Stimulated activated CD8-positive, alpha-beta memory T cell treated with anti-CD3 and anti-CD28 coated beads, Interleukin-15, amount 100 ng/mL, for 24 hours (primary cell): ENCODE measurements at regions not wholly inside any gene's neighbourhood (a gene's known extent, or its start where the extent isn't known, plus 50 kb on each side); places are given as distances from the start of the nearest gene placed in this dataset.
"Not testable (repeated sequence)": the region's sequence is repeated elsewhere in the genome, so short reads cannot be mapped to it uniquely, and the experiment has no call there.

ENCODE experiments used
- DNase-seq: peaks from one replicate; pipeline ENCODE4 v3.0.0-alpha.2; 2020; ENCODE audit warnings: low read depth

GRCh38 chr3:15993660-15994059 lies 180.8 kb upstream of the GALNT15 start:
- not testable (repeated sequence) for DNase-seq

GRCh38 chr3:15996496-15996895 lies 178.0 kb upstream of the GALNT15 start:
- not testable (repeated sequence) for DNase-seq

- no peak for DNase-seq
Observed at GRCh38 chr3:15997274-15997943, 177.1 kb upstream of the GALNT15 start.

- DNase-seq = no peak
Observed at GRCh38 chr3:15998911-15999310, 175.6 kb upstream of the GALNT15 start.

GRCh38 chr3:16004812-16005211 lies 169.7 kb upstream of the GALNT15 start:
- no peak for DNase-seq

- DNase-seq = no peak
Observed at GRCh38 chr3:16011376-16011775, 163.1 kb upstream of the GALNT15 start.

GRCh38 chr3:16012086-16012485 lies 162.4 kb upstream of the GALNT15 start:
- no peak for DNase-seq

GRCh38 chr3:16013568-16013967 lies 160.9 kb upstream of the GALNT15 start:
- no peak for DNase-seq

- DNase-seq = not testable (repeated sequence)
Observed at GRCh38 chr3:16021801-16022200, 152.7 kb upstream of the GALNT15 start.

GRCh38 chr3:16023881-16024280 lies 150.6 kb upstream of the GALNT15 start:
- not testable (repeated sequence) for DNase-seq

GRCh38 chr3:16024548-16024947 lies 149.9 kb upstream of the GALNT15 start:
- no peak for DNase-seq

GRCh38 chr3:16026753-16027152 lies 147.7 kb upstream of the GALNT15 start:
- DNase-seq = no peak

GRCh38 chr3:16028604-16029003 lies 145.9 kb upstream of the GALNT15 start:
- DNase-seq = no peak

- no peak for DNase-seq
Observed at GRCh38 chr3:16030342-16030741, 144.1 kb upstream of the GALNT15 start.

- DNase-seq = no peak
Observed at GRCh38 chr3:16031434-16031833, 143.0 kb upstream of the GALNT15 start.

GRCh38 chr3:16033889-16034687 lies 140.4 kb upstream of the GALNT15 start:
- no peak for DNase-seq

- DNase-seq = no peak
Observed at GRCh38 chr3:16040991-16041390, 133.5 kb upstream of the GALNT15 start.

- no peak for DNase-seq
Observed at GRCh38 chr3:16048435-16049318, 125.8 kb upstream of the GALNT15 start.

- DNase-seq = no peak
Observed at GRCh38 chr3:16050641-16051467, 123.6 kb upstream of the GALNT15 start.

GRCh38 chr3:16051691-16052090 lies 122.8 kb upstream of the GALNT15 start:
- DNase-seq = no peak

GRCh38 chr3:16052964-16053363 lies 121.5 kb upstream of the GALNT15 start:
- DNase-seq = no peak

GRCh38 chr3:16053794-16054193 lies 120.7 kb upstream of the GALNT15 start:
- DNase-seq = no peak
